Neural crest cell (in vitro differentiated cells): ENCODE measurements at regions not wholly inside any gene's neighbourhood (a gene's known extent, or its start where the extent isn't known, plus 50 kb on each side); places are given as distances from the start of the nearest gene placed in this dataset.

Experiments used
- DNase-seq: peaks from one replicate; pipeline ENCODE4 v3.0.0; 2021; ENCODE audit warnings: low read depth, mixed read lengths, low spot score
- H3K27ac Mint-ChIP-seq: one replicate; pipeline ENCODE4 v1.8.0; 2021; ENCODE audit warnings: mild to moderate bottlenecking, mixed read lengths; ENCODE audit not compliant: unreplicated experiment
- H3K27me3 Mint-ChIP-seq: 2 replicates; pipeline ENCODE4 v1.8.0; 2021; ENCODE audit warnings: low read depth, mild to moderate bottlenecking, mixed read lengths
- H3K36me3 Mint-ChIP-seq: 2 replicates; pipeline ENCODE4 v1.8.0; 2021; ENCODE audit warnings: low read depth, mild to moderate bottlenecking, mixed read lengths
- H3K4me1 Mint-ChIP-seq: 2 replicates; pipeline ENCODE4 v1.8.0; 2021; ENCODE audit warnings: mixed read lengths
- H3K4me3 Mint-ChIP-seq: one replicate; pipeline ENCODE4 v1.8.0; 2021; ENCODE audit warnings: mild to moderate bottlenecking, mixed read lengths
- H3K9me3 Mint-ChIP-seq: 2 replicates; pipeline ENCODE4 v1.8.0; 2021; ENCODE audit warnings: mixed read lengths
- CTCF ChIP-seq: fragments of 200-600 bp; sonication (generic); conservative IDR thresholded peaks from 2 replicates; pipeline ENCODE4 v1.5.0; 2021; ENCODE audit warnings: antibody characterized with exemption, mild to moderate bottlenecking

- peaks cover 13% of the 10 kb centered on the region for H3K4me1 Mint-ChIP-seq
- no peak overlapping the region for H3K27ac Mint-ChIP-seq
- no peaks in the 10 kb centered on the region for H3K27me3 Mint-ChIP-seq
- no peaks in the 10 kb centered on the region for H3K9me3 Mint-ChIP-seq
- no peak overlapping the region for H3K4me3 Mint-ChIP-seq
- H3K36me3 Mint-ChIP-seq: no peaks in the 10 kb centered on the region
- TF ChIP-seq CTCF: no peak
- DNase-seq: no peak
These were observed 432.6 kb upstream of the KLF6 start for GRCh38 chr10:4217653-4218052.

- H3K27ac Mint-ChIP-seq: no peak overlapping the region
- H3K9me3 Mint-ChIP-seq: no peaks in the 10 kb centered on the region
- no peak for TF ChIP-seq CTCF
- no peak for DNase-seq
- H3K36me3 Mint-ChIP-seq: no peaks in the 10 kb centered on the region
- no peak overlapping the region for H3K4me3 Mint-ChIP-seq
- H3K4me1 Mint-ChIP-seq: peaks cover 13% of the 10 kb centered on the region
- no peaks in the 10 kb centered on the region for H3K27me3 Mint-ChIP-seq
These were observed 432.2 kb upstream of the KLF6 start for GRCh38 chr10:4217187-4217586.

- H3K4me3 Mint-ChIP-seq: no peak overlapping the region
- no peaks in the 10 kb centered on the region for H3K9me3 Mint-ChIP-seq
- H3K27me3 Mint-ChIP-seq: no peaks in the 10 kb centered on the region
- DNase-seq: no peak
- TF ChIP-seq CTCF: no peak
- no peak overlapping the region for H3K27ac Mint-ChIP-seq
- no peaks in the 10 kb centered on the region for H3K36me3 Mint-ChIP-seq
- peaks cover 13% of the 10 kb centered on the region for H3K4me1 Mint-ChIP-seq
These were observed 431.7 kb upstream of the KLF6 start for GRCh38 chr10:4216726-4217125.

GRCh38 chr10:4215963-4216575 lies 431.1 kb upstream of the KLF6 start:
- Mint-ChIP-seq H3K27ac (no peak overlapping the region), H3K27me3 (no peaks in the 10 kb centered on the region), H3K4me1 (peaks cover 13% of the 10 kb centered on the region), H3K36me3 (no peaks in the 10 kb centered on the region), H3K4me3 (no peak overlapping the region), H3K9me3 (no peaks in the 10 kb centered on the region)
- TF ChIP-seq CTCF: no peak
- no peak for DNase-seq

GRCh38 chr10:4215485-4215884 lies 430.5 kb upstream of the KLF6 start:
- H3K36me3 Mint-ChIP-seq: no peaks in the 10 kb centered on the region
- H3K4me1 Mint-ChIP-seq: peaks cover 13% of the 10 kb centered on the region
- H3K4me3 Mint-ChIP-seq: no peak overlapping the region
- H3K27me3 Mint-ChIP-seq: no peaks in the 10 kb centered on the region
- no peak for DNase-seq
- TF ChIP-seq CTCF: no peak
- H3K27ac Mint-ChIP-seq: no peak overlapping the region
- no peaks in the 10 kb centered on the region for H3K9me3 Mint-ChIP-seq
